GM19025 (cell line): ENCODE measurements at regions not wholly inside any gene's neighbourhood (a gene's known extent, or its start where the extent isn't known, plus 50 kb on each side); places are given as distances from the start of the nearest gene placed in this dataset.

ENCODE experiments used
- ATAC-seq: cut with Tn5 transposase; IDR thresholded peaks from one replicate; pipeline ENCODE4 v1.9.1; 2021; ENCODE audit warnings: mild to moderate bottlenecking, low read depth, moderate library complexity; ENCODE audit not compliant: unreplicated experiment

GRCh38 chr2:39608686-39609441 lies 56.9 kb upstream of the TMEM178A start:
- ATAC-seq: no peak

- no peak for ATAC-seq
Observed at GRCh38 chr2:39609917-39610316, 55.8 kb upstream of the TMEM178A start.

- no peak for ATAC-seq
Observed at GRCh38 chr2:39615675-39616074, 50.0 kb upstream of the TMEM178A start.
